Glomerular visceral epithelial cell (primary cell): ENCODE measurements at regions not wholly inside any gene's neighbourhood (a gene's known extent, or its start where the extent isn't known, plus 50 kb on each side); places are given as distances from the start of the nearest gene placed in this dataset.

ENCODE experiments used
- DNase-seq: peaks from one replicate; pipeline ENCODE4 v3.0.0-alpha.2; 2016; ENCODE audit errors: extremely low spot score

- no peak for DNase-seq
Observed at GRCh38 chr13:33626407-33626806, 191.5 kb upstream of the RFC3 start.

GRCh38 chr13:33628662-33629061 is 189.3 kb upstream of the RFC3 start:
- DNase-seq = no peak

- no peak for DNase-seq
Observed at GRCh38 chr13:33629605-33630360, 188.2 kb upstream of the RFC3 start.

GRCh38 chr13:33633701-33634545 is 184.0 kb upstream of the RFC3 start:
- DNase-seq = no peak

- DNase-seq = no peak
Observed at GRCh38 chr13:33634546-33634982, 183.4 kb upstream of the RFC3 start.

- DNase-seq = no peak
Observed at GRCh38 chr13:33636243-33636642, 181.7 kb upstream of the RFC3 start.

- DNase-seq = no peak
Observed at GRCh38 chr13:33636955-33637670, 180.8 kb upstream of the RFC3 start.

- peak; percentile 33 for DNase-seq
Observed at GRCh38 chr13:33637978-33638743, 179.8 kb upstream of the RFC3 start.

- DNase-seq = no peak
Observed at GRCh38 chr13:33639158-33639557, 178.8 kb upstream of the RFC3 start.

GRCh38 chr13:33639626-33640080 is 178.3 kb upstream of the RFC3 start:
- no peak for DNase-seq

GRCh38 chr13:33640832-33641231 is 177.1 kb upstream of the RFC3 start:
- no peak for DNase-seq

GRCh38 chr13:33642374-33643065 is 175.4 kb upstream of the RFC3 start:
- no peak for DNase-seq

- no peak for DNase-seq
Observed at GRCh38 chr13:33644581-33645543, 173.1 kb upstream of the RFC3 start.

- no peak for DNase-seq
Observed at GRCh38 chr13:33645591-33646554, 172.1 kb upstream of the RFC3 start.

GRCh38 chr13:33649212-33649878 is 168.6 kb upstream of the RFC3 start:
- no peak for DNase-seq

- no peak for DNase-seq
Observed at GRCh38 chr13:33651766-33652165, 166.2 kb upstream of the RFC3 start.

GRCh38 chr13:33657274-33657673 is 160.7 kb upstream of the RFC3 start:
- no peak for DNase-seq

GRCh38 chr13:33659466-33659865 is 158.5 kb upstream of the RFC3 start:
- DNase-seq = no peak
